ENCODE measurements at regions not wholly inside any gene's neighbourhood (a gene's known extent, or its start where the extent isn't known, plus 50 kb on each side); places are given as distances from the start of the nearest gene placed in this dataset.

DNA sequence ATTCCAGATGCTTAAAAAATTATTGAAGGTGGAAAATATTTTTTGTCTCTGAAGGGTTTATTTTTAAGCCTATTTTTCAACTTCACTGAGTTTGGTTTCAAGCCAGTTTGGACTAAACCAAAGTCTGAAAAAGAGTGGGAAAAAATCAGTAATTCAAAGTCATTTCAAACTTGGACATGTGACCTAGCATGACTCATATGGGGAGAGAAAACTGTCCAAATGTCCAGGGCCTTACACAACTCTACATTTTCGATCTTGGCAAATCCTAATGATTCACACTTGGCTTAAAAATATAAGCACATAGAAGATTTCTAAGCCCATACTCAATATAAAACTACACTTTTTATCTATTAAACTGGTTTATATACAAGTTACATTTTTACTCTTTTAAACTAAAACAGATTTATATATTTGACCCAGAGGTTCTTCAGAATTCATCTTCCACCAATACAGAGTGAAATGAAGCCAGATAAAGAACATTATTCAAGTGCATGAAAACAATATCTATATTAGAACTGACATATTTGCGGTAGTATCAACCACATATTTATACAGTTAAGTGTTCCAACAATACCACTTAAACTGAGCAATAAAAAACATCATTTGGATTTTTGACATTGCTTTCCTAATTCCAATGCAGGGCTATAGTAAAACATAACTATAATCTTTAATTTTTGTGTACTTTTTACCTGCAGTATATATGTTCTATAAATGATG, 110.3 kb upstream of the TCF21 start:
- Histone ChIP-seq H3K4me3 (ENCODE audit: low read depth in 2 of 2, low read length in 1 of 2) (no peak overlapping the region), H3K79me2 (ENCODE audit: insufficient read depth) (no peaks in the 10 kb centered on the region), H3K27ac (ENCODE audit: low read depth in 2 of 2, low read length in 1 of 2) (no peak overlapping the region), H3K9ac (no peak overlapping the region), H2AFZ (ENCODE audit: low read depth) (no peak overlapping the region), H3K4me2 (no peak overlapping the region), H3K9me3 (no peaks in the 10 kb centered on the region), H3F3A (replicated peaks; ENCODE audit: insufficient read depth) (peaks cover 3% of the 10 kb centered on the region), H4K20me1 (ENCODE audit: insufficient read depth) (no peaks in the 10 kb centered on the region), H3K36me3 (replicated peaks in 1 of 2; ENCODE audit: control insufficient read depth in 1 of 2, insufficient read depth in 2 of 2, low read length in 1 of 2) (no peaks in the 10 kb centered on the region), H3K9me2 (no peaks in the 10 kb centered on the region), H3K27me3 (ENCODE audit: insufficient read depth) (no peaks in the 10 kb centered on the region), H3K4me1 (ENCODE audit: control insufficient read depth in 1 of 2, insufficient read depth in 2 of 2, low read depth in 1 of 2, low read length in 1 of 2) (no peaks in the 10 kb centered on the region)
- ChIA-PET POLR2A (no interaction called here), CTCF (no interaction called here)
- WGBS (ENCODE audit: low lambda C conversion rate), result 6% methylated on average over 2 of the region's 2 CpGs
- TF ChIP-seq RAD21 (IDR thresholded peaks at IDR 0.05; ENCODE audit: low read length), result no peak
- DNase-seq, result no peak

GRCh38 chr6:133779916-133780695, 108.8 kb upstream of the TCF21 start:
- POLR2A ChIA-PET, result no interaction called here
- no peaks in the 10 kb centered on the region for H3K79me2 ChIP-seq (ENCODE audit: insufficient read depth)
- WGBS (ENCODE audit: low lambda C conversion rate), result 22% methylated on average over 2 of the region's 2 CpGs
- no peaks in the 10 kb centered on the region for H3K36me3 ChIP-seq (replicated peaks in 1 of 2; ENCODE audit: control insufficient read depth in 1 of 2, insufficient read depth in 2 of 2, low read length in 1 of 2)
- no peaks in the 10 kb centered on the region for H3K9me3 ChIP-seq
- no peak for DNase-seq
- H3K4me1 ChIP-seq (ENCODE audit: control insufficient read depth in 1 of 2, insufficient read depth in 2 of 2, low read depth in 1 of 2, low read length in 1 of 2), result no peaks in the 10 kb centered on the region
- no peak overlapping the region for H3K9ac ChIP-seq
- no peaks in the 10 kb centered on the region for H3K27me3 ChIP-seq (ENCODE audit: insufficient read depth)
- no peaks in the 10 kb centered on the region for H4K20me1 ChIP-seq (ENCODE audit: insufficient read depth)
- H3K4me2 ChIP-seq, result no peak overlapping the region
- CTCF ChIA-PET, result no interaction called here
- peaks cover 3% of the 10 kb centered on the region for H3F3A ChIP-seq (replicated peaks; ENCODE audit: insufficient read depth)
- no peak overlapping the region for H2AFZ ChIP-seq (ENCODE audit: low read depth)
- H3K27ac ChIP-seq (ENCODE audit: low read depth in 2 of 2, low read length in 1 of 2), result no peak overlapping the region
- no peak overlapping the region for H3K4me3 ChIP-seq (ENCODE audit: low read depth in 2 of 2, low read length in 1 of 2)
- no peaks in the 10 kb centered on the region for H3K9me2 ChIP-seq
- no peak for TF ChIP-seq GABPA (IDR thresholded peaks at IDR 0.05; ENCODE audit: low read depth)
- TF ChIP-seq TEAD4 (IDR thresholded peaks at IDR 0.05; ENCODE audit: borderline replicate concordance, insufficient read depth), result no peak
- no peak for TF ChIP-seq NRF1 (IDR thresholded peaks at IDR 0.05; ENCODE audit: low read depth, low read length)
- TF ChIP-seq FOXM1 (IDR thresholded peaks at IDR 0.05; ENCODE audit: low read depth), result no peak
- no peak for TF ChIP-seq NFIC (IDR thresholded peaks at IDR 0.05; ENCODE audit: borderline replicate concordance)
- no peak for TF ChIP-seq FOSL2 (IDR thresholded peaks at IDR 0.05; ENCODE audit: borderline replicate concordance, low read depth)
- no peak for TF ChIP-seq RXRA (IDR thresholded peaks at IDR 0.05; ENCODE audit: borderline replicate concordance, low read depth)
- TF ChIP-seq, protein P1, sequence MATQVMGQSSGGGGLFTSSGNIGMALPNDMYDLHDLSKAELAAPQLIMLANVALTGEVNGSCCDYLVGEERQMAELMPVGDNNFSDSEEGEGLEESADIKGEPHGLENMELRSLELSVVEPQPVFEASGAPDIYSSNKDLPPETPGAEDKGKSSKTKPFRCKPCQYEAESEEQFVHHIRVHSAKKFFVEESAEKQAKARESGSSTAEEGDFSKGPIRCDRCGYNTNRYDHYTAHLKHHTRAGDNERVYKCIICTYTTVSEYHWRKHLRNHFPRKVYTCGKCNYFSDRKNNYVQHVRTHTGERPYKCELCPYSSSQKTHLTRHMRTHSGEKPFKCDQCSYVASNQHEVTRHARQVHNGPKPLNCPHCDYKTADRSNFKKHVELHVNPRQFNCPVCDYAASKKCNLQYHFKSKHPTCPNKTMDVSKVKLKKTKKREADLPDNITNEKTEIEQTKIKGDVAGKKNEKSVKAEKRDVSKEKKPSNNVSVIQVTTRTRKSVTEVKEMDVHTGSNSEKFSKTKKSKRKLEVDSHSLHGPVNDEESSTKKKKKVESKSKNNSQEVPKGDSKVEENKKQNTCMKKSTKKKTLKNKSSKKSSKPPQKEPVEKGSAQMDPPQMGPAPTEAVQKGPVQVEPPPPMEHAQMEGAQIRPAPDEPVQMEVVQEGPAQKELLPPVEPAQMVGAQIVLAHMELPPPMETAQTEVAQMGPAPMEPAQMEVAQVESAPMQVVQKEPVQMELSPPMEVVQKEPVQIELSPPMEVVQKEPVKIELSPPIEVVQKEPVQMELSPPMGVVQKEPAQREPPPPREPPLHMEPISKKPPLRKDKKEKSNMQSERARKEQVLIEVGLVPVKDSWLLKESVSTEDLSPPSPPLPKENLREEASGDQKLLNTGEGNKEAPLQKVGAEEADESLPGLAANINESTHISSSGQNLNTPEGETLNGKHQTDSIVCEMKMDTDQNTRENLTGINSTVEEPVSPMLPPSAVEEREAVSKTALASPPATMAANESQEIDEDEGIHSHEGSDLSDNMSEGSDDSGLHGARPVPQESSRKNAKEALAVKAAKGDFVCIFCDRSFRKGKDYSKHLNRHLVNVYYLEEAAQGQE (IDR thresholded peaks at IDR 0.05; ENCODE audit: low read depth, low read length), result no peak
- no peak for TF ChIP-seq RAD21 (IDR thresholded peaks at IDR 0.05; ENCODE audit: low read length)
- no peak for TF ChIP-seq CTCF (IDR thresholded peaks at IDR 0.05)
- no peak for TF ChIP-seq CHD2 (IDR thresholded peaks at IDR 0.05; ENCODE audit: low read length, partially characterized antibody)
- no peak for TF ChIP-seq FOXJ3 (CRISPR knock-in tag; IDR thresholded peaks at IDR 0.05)
- TF ChIP-seq MXI1 (IDR thresholded peaks at IDR 0.05; ENCODE audit: low read depth, low read length), result no peak
- TF ChIP-seq, protein P2, sequence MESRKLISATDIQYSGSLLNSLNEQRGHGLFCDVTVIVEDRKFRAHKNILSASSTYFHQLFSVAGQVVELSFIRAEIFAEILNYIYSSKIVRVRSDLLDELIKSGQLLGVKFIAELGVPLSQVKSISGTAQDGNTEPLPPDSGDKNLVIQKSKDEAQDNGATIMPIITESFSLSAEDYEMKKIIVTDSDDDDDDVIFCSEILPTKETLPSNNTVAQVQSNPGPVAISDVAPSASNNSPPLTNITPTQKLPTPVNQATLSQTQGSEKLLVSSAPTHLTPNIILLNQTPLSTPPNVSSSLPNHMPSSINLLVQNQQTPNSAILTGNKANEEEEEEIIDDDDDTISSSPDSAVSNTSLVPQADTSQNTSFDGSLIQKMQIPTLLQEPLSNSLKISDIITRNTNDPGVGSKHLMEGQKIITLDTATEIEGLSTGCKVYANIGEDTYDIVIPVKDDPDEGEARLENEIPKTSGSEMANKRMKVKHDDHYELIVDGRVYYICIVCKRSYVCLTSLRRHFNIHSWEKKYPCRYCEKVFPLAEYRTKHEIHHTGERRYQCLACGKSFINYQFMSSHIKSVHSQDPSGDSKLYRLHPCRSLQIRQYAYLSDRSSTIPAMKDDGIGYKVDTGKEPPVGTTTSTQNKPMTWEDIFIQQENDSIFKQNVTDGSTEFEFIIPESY (IDR thresholded peaks at IDR 0.05; ENCODE audit: borderline replicate concordance, low read depth), result no peak
- TF ChIP-seq USF2 (IDR thresholded peaks at IDR 0.05; ENCODE audit: borderline replicate concordance, low read depth, low read length), result no peak
- no peak for TF ChIP-seq USF1 (IDR thresholded peaks at IDR 0.05; ENCODE audit: borderline replicate concordance, low read depth)
